NCI-H345 (cell line): ENCODE measurements at regions not wholly inside any gene's neighbourhood (a gene's known extent, or its start where the extent isn't known, plus 50 kb on each side); places are given as distances from the start of the nearest gene placed in this dataset.
A peak's percentile ranks its signal among the peaks of the same experiment; 100 is the strongest.
"Not testable (repeated sequence)": the region's sequence is repeated elsewhere in the genome, so short reads cannot be mapped to it uniquely, and the experiment has no call there.

ENCODE experiments used
- DNase-seq: peaks from one replicate; lab custom pipeline; 2025; lab: John Stamatoyannopoulos, UW

- DNase-seq: not testable (repeated sequence)
These were observed 127.0 kb downstream of the ART5 start for GRCh38 chr11:3514635-3515424.

DNA sequence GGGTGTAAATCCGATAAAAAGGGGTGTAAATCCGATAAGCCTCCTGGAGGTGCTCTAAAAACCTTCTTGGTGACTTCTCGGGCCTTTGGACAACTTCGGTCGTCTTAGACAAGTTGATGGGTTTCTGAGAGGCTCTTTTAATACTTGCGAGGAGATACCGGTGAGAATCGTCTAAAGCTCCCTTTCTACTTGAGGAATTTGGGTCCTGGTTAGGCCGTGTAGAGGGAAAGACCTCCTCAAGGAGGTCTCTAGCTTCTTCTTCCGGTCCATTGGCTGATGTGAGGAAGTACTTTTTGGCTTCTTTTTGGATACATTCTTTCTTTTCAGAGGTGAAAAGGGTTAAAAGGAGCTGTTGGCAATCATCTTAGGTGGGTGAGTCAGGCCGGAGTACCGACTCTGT lies 128.5 kb downstream of the ART5 start:
- not testable (repeated sequence) for DNase-seq

GRCh38 chr11:3512751-3513150 lies 129.0 kb downstream of the ART5 start:
- not testable (repeated sequence) for DNase-seq

- not testable (repeated sequence) for DNase-seq
These were observed 129.6 kb downstream of the ART5 start for GRCh38 chr11:3512133-3512703.

DNA sequence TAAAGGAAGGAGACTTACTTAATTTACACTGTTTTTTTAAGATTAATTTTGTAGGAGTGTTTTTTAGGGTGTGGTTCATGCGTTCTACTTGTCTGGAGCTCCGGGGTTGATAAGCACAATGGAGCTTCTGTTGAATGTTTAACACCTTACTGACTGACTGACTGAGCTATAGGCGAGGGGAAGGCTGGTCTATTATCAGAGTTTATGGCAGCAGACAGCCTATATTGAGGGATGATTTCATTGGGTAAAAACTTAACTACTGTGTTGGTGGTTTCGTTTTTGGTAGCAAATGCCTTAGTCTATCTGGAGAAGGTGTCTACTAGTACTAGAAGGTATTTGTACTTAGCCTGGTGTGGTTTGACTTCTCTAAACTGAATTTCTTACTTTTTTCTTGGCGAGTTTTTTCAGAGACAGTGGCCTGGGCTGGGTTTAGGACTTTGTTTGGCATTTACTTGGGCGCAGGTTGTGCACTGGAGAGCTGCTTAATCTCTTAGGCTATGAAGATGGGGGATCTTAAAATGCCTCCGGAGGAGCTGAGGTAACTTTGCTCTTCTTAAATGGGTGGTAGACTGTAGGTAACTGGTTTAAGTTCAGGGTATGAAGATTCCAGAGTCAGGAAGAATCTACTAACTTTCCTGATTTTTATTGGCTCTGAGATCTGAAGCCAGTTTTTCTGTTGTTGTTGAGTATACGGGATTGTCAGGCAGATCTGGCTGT lies 130.2 kb downstream of the ART5 start:
- DNase-seq: not testable (repeated sequence)

- DNase-seq: not testable (repeated sequence)
These were observed 130.6 kb upstream of the ZNF195 start for GRCh38 chr11:3509563-3509962.

DNA sequence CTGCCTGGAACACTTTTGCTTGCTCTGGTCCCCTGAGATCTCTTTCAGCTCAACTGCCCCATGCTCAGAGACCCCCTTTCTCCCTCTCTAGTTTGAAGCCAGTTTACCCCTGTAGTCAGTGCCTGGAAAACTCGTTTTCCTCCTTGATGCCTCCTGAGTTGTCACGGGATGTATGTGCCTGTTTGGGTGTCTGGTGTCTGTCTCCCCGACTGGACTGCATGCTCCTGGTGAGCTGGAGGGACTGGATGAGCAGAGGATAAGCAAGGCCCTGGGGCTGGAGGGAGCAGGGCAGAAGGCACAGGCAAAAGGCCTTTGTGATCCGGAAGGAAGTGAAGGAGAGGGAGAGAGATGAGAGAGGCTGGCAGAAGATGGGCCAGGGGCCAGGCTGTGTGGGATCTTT lies 120.3 kb upstream of the ZNF195 start:
- not testable (repeated sequence) for DNase-seq

DNA sequence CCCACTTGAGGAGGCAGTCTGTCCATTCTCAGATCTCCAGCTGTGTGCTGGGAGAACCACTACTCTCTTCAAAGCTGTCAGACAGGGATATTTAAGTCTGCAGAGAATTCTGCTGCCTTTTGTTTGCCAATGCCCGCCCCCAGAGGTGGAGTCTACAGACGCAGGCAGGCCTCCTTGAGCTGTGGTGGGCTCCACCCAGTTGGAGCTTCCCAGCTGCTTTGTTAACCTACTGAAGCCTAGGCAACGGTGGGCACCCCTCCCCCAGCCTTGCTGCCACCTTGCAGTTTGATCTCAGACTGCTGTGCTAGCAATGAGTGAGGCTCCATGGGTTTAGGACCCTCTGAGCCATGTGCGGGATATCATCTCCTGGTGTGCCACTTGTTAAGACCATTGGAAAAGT lies 119.4 kb upstream of the ZNF195 start:
- DNase-seq: peak; percentile 16

GRCh38 chr11:3493152-3493551 lies 114.2 kb upstream of the ZNF195 start:
- DNase-seq: not testable (repeated sequence)

- DNase-seq: not testable (repeated sequence)
These were observed 109.1 kb upstream of the ZNF195 start for GRCh38 chr11:3488003-3488402.

GRCh38 chr11:3485737-3486136 lies 106.8 kb upstream of the ZNF195 start:
- not testable (repeated sequence) for DNase-seq

DNA sequence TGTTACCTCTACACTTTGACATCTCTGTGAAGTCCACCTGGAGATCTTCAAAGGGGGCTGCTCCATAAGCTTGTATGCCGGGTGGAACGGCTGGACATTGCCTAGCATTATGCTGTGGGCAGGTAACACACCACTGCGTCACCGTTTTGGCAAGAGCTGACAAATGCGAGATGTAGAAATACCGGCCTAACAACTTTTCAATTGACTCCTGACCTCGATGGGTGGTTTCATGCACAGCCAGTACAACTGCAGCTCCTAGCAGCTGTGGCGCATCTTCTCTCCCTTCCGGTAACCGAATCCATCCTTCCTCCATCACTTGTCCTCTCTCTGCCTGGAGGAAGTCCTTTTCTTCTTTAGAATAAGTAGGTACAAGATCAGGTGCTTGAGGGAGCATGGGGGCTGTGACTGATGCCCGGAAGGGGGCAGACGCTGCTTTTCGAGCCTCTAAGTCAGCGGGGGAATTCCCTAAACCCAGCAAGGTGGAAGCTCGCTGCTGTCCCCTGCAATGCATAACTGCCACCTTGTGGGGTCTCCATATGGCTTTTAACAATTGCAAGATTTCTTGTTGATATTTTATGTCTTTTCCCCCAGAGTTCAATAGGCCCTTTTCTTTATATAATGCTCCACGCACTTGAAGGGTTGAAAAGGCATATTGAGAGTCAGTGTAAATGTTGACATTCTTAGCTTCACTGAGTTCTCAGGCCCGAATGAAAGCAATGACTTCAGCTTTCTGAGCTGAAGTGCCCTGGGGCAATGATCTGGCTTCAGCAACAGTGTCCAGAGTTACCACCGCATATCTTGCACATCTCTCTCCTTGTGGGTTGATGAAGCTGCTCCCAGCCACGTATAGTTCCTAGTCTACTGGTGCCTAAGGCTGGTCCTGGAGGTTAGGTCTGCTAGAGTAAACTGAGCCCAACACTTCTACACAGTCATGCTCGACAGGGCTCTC lies 98.3 kb upstream of the ZNF195 start:
- DNase-seq: peak; percentile 6

- DNase-seq: not testable (repeated sequence)
These were observed 97.4 kb upstream of the ZNF195 start for GRCh38 chr11:3476084-3476936.

DNA sequence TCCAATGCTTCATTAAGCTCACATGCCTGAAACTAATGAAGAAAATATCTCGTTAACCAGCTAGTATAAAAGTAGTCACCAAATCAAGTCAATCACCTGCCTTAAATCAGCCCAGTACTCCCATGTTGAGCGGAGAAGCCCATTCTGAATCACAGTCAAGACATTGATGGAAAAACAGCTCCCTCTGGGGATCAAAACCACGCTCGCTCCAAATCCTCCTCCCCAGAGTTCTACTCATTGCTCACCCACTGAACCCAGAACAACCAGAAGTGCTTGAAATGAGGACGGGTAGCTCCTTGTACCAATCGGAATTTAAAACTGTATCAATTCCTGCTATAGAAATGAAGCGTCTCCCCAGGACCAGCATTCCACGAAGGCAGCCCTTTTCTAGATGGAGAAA lies 90.0 kb upstream of the ZNF195 start:
- peak; percentile 4 for DNase-seq

DNA sequence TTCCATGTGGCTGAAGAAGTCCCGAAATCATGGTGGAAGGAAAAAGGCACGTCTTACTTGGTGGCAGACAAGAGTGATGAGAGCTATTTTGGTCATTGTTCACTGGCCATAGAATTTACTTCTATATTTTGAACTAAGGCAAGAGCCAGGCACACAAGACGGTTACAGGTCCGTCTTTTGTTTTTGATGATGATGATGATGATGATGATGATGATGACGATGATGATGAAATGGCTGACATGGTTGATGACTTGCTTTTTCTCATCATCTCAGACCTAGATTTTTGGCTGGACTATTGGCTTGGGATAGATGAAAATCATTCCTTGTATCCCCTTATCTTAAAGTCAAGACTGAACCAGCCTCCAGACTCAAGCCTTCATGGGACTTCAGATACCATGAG lies 88.7 kb upstream of the ZNF195 start:
- DNase-seq: not testable (repeated sequence)

DNA sequence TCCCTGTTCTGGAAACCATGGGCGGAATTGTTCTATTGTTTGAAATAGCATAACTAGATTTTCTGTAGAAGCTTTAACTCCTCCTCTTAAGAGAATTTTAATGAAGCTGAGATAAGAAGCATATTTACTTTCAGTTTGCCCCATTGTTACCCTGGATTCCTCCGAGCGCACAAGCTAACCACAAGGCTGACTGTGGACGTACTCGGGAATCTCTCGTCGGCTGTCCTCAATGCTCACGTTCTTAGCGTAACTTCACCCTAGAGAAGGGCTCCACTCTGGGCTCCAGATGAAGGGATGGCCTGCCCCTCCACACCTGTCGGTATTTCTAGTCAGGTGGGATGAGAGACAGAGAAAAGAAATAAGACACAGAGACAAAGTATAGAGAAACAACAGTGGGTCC lies 76.7 kb upstream of the ZNF195 start:
- not testable (repeated sequence) for DNase-seq

GRCh38 chr11:3454844-3455243 lies 75.9 kb upstream of the ZNF195 start:
- DNase-seq: peak; percentile 34

DNA sequence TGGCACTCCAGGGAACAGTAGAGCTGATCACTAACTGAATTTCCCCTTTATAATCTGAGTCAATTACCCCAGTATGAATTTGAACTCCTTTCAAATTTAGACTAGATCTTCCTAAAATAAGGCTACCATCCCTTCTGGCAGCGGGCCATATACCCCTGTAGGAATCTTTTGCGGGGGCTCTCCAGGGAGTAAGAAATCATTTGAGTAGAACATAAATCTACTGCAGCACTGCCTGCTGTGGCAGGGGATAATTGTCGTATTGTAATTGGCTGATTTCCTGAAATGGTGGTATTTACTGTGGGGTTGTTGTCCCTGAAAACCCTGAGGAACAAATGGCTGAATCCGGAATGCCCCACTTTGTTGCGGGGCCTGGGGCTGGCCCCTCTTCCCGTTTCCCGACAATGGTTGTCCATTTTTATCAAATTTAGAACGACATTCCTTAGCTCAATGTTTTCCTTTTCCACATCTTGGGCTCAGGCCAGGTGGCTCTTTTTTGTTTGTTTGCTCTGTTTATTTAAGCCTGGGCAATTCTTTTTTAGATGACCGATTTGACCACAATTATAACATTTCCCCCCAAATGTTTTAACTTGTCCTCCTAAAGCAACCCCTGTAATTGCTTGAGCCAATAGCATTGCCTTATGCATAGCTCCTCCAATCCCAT lies 74.8 kb upstream of the ZNF195 start:
- not testable (repeated sequence) for DNase-seq

DNA sequence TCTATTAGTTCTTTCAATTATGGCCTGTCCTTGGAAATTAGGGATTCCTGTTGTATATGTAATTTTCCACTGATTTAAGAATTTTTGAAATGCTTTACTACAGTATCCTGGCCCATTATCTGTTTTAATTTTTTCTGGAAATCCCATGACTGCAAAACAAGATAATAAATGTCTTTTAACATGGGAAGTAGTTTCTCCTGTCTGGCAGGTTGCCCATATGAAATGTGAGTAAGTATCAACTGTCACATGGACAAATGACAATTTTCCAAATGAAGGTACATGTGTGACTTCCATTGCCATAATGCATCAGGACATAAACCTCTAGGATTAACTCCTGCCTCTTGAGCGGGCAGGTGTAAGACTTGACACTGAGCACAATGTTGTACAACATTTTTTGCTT lies 71.9 kb upstream of the ZNF195 start:
- DNase-seq: peak; percentile 33

DNA sequence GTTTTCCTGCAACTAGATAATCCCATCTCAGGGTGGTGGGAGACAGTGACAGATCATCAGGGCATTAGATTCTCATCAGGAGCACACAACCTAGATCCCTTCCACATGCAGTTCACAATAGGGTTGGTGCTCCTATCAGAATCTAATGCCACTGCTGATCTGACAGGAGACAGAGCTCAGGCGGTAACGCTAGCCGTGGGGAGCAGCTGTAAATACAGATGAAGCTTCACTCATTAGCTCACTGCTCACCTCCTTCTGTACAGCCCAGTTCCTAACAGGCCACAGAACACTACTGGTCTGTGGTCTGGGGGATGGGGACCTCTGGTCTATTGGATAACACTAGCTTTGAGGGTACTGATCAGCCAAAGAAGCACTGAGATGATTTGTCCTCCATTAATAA lies 66.6 kb upstream of the ZNF195 start:
- not testable (repeated sequence) for DNase-seq
